AG04450 (cell line): ENCODE measurements at regions not wholly inside any gene's neighbourhood (a gene's known extent, or its start where the extent isn't known, plus 50 kb on each side); places are given as distances from the start of the nearest gene placed in this dataset.

Experiments
- CTCF ChIA-PET: fragments of 300-600, 350-600 bp; formaldehyde crosslinking; extraction: SDS; loops from one replicate; lab custom pipeline; 2022; ENCODE audit warnings: antibody characterized with exemption, inconsistent platforms; lab: Charles Lee
- POLR2A ChIA-PET: fragments of 350-600 bp; formaldehyde crosslinking; extraction: SDS; loops from one replicate; lab custom pipeline; 2021; ENCODE audit warnings: antibody characterized with exemption, inconsistent platforms; lab: Yijun Ruan, JAX
- DNase-seq: peaks from one replicate; pipeline ENCODE4 v3.0.0-alpha.2; 2011; ENCODE audit warnings: low read depth, low spot score
- H3K27ac ChIP-seq: one replicate; pipeline ENCODE4 v1.5.1; 2012; ENCODE audit warnings: low read depth, low read length, control low read depth
- H3K27me3 ChIP-seq: one replicate; pipeline ENCODE4 v1.6.0; 2012; ENCODE audit warnings: low read length; ENCODE audit not compliant: control insufficient read depth, insufficient read depth
- H3K4me3 ChIP-seq: 2 replicates; pipeline ENCODE4 v1.5.1; 2011; ENCODE audit warnings: mild to moderate bottlenecking, low read depth, low read length, control low read depth
- H3K9me3 ChIP-seq: 2 replicates; pipeline ENCODE4 v1.5.1; 2012; ENCODE audit warnings: low read length; ENCODE audit not compliant: control insufficient read depth, insufficient read depth
- CTCF ChIP-seq: IDR thresholded peaks from 2 replicates; pipeline ENCODE4 v1.5.1; 2011; ENCODE audit warnings: low read depth, low read length, control low read depth, inconsistent platforms

GRCh38 chr6:22694092-22694724 is 124.8 kb downstream of the HDGFL1 start:
- DNase-seq = no peak
- H3K27ac ChIP-seq = no peak overlapping the region
- TF ChIP-seq CTCF = no peak
- no peaks in the 10 kb centered on the region for H3K27me3 ChIP-seq
- no peaks in the 10 kb centered on the region for H3K9me3 ChIP-seq
- ChIA-PET POLR2A (no interaction called here), CTCF (interaction anchor here (0.7 kb wide), 1 partner anchor 47 kb away, joined by 3 read pairs; no protein-coding TSS in a partner anchor)
- no peak overlapping the region for H3K4me3 ChIP-seq

- no peak for TF ChIP-seq CTCF
- Histone ChIP-seq H3K9me3 (no peaks in the 10 kb centered on the region), H3K4me3 (no peak overlapping the region), H3K27me3 (no peaks in the 10 kb centered on the region), H3K27ac (no peak overlapping the region)
- ChIA-PET POLR2A (no interaction called here), CTCF (no interaction called here)
- no peak for DNase-seq
These were observed 127.1 kb downstream of the HDGFL1 start for GRCh38 chr6:22696481-22696880.

- DNase-seq = no peak
- CTCF ChIA-PET = no interaction called here
- no peak for TF ChIP-seq CTCF
- Histone ChIP-seq H3K27me3 (no peaks in the 10 kb centered on the region), H3K27ac (no peak overlapping the region), H3K4me3 (no peak overlapping the region), H3K9me3 (no peaks in the 10 kb centered on the region)
- POLR2A ChIA-PET = no interaction called here
These were observed 127.9 kb downstream of the HDGFL1 start for GRCh38 chr6:22697306-22697705.

- POLR2A ChIA-PET = no interaction called here
- TF ChIP-seq CTCF = no peak
- CTCF ChIA-PET = no interaction called here
- Histone ChIP-seq H3K9me3 (no peaks in the 10 kb centered on the region), H3K27me3 (no peaks in the 10 kb centered on the region), H3K4me3 (no peak overlapping the region), H3K27ac (no peak overlapping the region)
- DNase-seq = no peak
These were observed 129.8 kb downstream of the HDGFL1 start for GRCh38 chr6:22699151-22699550.

- Histone ChIP-seq H3K27ac (no peak overlapping the region), H3K27me3 (no peaks in the 10 kb centered on the region), H3K4me3 (no peak overlapping the region), H3K9me3 (no peaks in the 10 kb centered on the region)
- no peak for TF ChIP-seq CTCF
- POLR2A ChIA-PET = no interaction called here
- CTCF ChIA-PET = interaction anchor here (0.8 kb wide), 1 partner anchor 31 kb away, joined by 3 read pairs; no protein-coding TSS in a partner anchor
- DNase-seq = no peak
These were observed 137.3 kb downstream of the HDGFL1 start for GRCh38 chr6:22706651-22707050.
